Left lung (tissue), 4 donors: ENCODE measurements at regions not wholly inside any gene's neighbourhood (a gene's known extent, or its start where the extent isn't known, plus 50 kb on each side); places are given as distances from the start of the nearest gene placed in this dataset.

ENCODE experiments used
- ATAC-seq: fragments of 200-7000 bp; cut with Tn5 transposase; one replicate; pipeline ENCODE4 v1.9.1; 2020; ENCODE audit warnings: moderate library complexity
- DNase-seq, 4 donors: peaks; one replicate each; pipeline ENCODE4 v3.0.0-alpha.2; 2013 to 2020
- H3K27ac ChIP-seq, 2 donors: fragments of 200-600 bp; sonication (generic) in 1 of 2; one replicate each; pipeline versions ENCODE4 v1.5.0 to v1.8.0; 2020 to 2021
- H3K27me3 ChIP-seq, 2 donors: fragments of 200-600 bp; sonication (generic) in 1 of 2; one replicate each; pipeline versions ENCODE4 v1.5.0 to v1.8.0; 2020 to 2021
- H3K36me3 ChIP-seq, 2 donors: fragments of 200-600 bp; sonication (generic) in 1 of 2; one replicate each; pipeline versions ENCODE4 v1.5.0 to v1.8.0; 2020 to 2021
- H3K4me1 ChIP-seq, 2 donors: fragments of 200-600 bp; one replicate each; pipeline ENCODE4 v1.8.0; 2021
- H3K4me3 ChIP-seq, 2 donors: fragments of 200-600 bp; sonication (generic) in 1 of 2; one replicate each; pipeline versions ENCODE4 v1.5.0 to v1.8.0; 2020 to 2021; ENCODE audit warnings: mild to moderate bottlenecking in 1 of 2
- H3K9me3 ChIP-seq, 2 donors: fragments of 200-600 bp; sonication (generic) in 1 of 2; one replicate each; pipeline versions ENCODE4 v1.5.0 to v1.8.0; 2020 to 2021
- intact Hi-C, 2 donors: fragments of 100-400 bp; cut with DNase I; formaldehyde crosslinking; loops; one replicate each; pipeline versions ENCODE4 v1.11.2 to v1.14.2; 2022
- TF ChIP-seq, protein P1 (sequence below), 2 donors: fragments of 200-600 bp; sonication (generic) in 1 of 2; IDR thresholded peaks; one replicate each; pipeline versions ENCODE4 v1.5.0 to v1.8.0; 2021; ENCODE audit warnings: antibody characterized with exemption in 2 of 2
- donor health status: DM: no; HTN: yes; CAD: no.
- donor health status: DM: no; HTN: no; CAD: no.

DNA sequence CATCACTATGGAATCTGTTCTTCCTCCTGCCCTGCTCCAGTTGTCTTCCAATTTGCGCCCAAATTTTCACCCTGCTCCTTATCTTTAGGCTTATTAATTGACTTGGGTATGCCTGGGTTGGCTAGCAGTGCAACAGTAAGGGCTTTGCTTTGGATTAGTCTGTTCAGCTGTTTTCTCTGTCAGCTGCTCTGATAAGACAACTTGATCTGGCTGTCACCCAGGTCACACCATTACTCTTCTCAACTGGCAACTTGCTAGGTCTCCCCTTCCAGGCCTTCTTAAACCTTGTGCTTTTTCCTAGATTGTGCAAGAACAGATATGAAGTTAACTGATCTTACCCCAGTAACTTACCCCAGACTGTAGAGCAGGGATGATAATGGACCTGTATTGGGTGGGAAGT lies 357.8 kb upstream of the LARGE1 start:
- Histone ChIP-seq H3K4me1 (no peaks in the 10 kb centered on the region), H3K9me3 (peaks cover 0 to 2% of the 10 kb centered on the region in 2 donors), H3K27ac (no peak overlapping the region), H3K36me3 (no peaks in the 10 kb centered on the region), H3K27me3 (no peaks in the 10 kb centered on the region), H3K4me3 (no peak overlapping the region)
- TF ChIP-seq, protein P1, sequence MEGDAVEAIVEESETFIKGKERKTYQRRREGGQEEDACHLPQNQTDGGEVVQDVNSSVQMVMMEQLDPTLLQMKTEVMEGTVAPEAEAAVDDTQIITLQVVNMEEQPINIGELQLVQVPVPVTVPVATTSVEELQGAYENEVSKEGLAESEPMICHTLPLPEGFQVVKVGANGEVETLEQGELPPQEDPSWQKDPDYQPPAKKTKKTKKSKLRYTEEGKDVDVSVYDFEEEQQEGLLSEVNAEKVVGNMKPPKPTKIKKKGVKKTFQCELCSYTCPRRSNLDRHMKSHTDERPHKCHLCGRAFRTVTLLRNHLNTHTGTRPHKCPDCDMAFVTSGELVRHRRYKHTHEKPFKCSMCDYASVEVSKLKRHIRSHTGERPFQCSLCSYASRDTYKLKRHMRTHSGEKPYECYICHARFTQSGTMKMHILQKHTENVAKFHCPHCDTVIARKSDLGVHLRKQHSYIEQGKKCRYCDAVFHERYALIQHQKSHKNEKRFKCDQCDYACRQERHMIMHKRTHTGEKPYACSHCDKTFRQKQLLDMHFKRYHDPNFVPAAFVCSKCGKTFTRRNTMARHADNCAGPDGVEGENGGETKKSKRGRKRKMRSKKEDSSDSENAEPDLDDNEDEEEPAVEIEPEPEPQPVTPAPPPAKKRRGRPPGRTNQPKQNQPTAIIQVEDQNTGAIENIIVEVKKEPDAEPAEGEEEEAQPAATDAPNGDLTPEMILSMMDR (IDR thresholded peaks at IDR 0.05), result no peak
- intact Hi-C loops, result no loop called here
- ATAC-seq (no peak), DNase-seq (no peak)

DNA sequence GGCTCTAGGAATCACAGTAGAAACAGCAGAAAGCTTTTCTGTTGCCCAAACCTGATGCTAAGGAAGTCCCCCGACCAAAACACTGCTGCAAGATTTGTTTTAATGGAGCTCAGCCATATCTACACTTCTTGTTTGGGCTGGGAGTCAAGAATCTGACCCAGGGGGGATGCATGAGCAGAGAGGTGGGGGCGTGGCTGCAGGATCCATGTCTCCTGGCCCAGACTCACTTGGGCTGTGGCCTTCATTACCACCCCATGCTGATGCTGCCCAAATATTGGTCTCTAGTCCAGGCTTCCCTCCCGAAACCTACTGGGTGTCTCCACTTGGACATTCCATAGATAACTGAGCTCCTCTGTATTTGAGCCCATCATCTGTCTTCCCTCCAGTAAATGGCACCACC lies 361.5 kb upstream of the LARGE1 start:
- TF ChIP-seq, protein P1 (IDR thresholded peaks at IDR 0.05), result no peak
- DNase-seq (no peak), ATAC-seq (no peak)
- Histone ChIP-seq H3K27ac (no peak overlapping the region), H3K4me1 (no peaks in the 10 kb centered on the region), H3K36me3 (no peaks in the 10 kb centered on the region), H3K27me3 (no peaks in the 10 kb centered on the region), H3K9me3 (no peaks in the 10 kb centered on the region), H3K4me3 (no peak overlapping the region)
- intact Hi-C loops, result no loop called here

DNA sequence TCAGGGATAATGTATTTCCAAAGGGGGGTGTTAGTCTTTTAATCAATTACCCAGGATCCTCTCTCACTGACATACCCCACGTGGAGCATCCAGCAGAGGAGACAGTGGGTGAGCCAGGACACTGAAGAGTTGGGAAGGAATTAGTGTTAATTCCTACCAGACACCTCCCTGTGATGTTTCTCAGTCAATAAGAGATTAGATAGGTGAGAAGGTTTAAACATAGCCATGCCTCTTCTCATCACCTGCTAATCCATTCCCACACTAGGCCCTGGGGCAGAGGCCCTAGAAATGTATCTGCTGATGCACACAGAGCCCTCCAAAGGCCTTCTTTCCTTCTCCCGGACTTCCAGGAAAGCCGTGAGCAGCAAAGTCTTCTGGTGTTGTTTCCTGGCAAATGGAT lies 363.6 kb upstream of the LARGE1 start:
- ATAC-seq, result no peak
- intact Hi-C loops, result no loop called here
- TF ChIP-seq, protein P1 (IDR thresholded peaks at IDR 0.05), result no peak

DNA sequence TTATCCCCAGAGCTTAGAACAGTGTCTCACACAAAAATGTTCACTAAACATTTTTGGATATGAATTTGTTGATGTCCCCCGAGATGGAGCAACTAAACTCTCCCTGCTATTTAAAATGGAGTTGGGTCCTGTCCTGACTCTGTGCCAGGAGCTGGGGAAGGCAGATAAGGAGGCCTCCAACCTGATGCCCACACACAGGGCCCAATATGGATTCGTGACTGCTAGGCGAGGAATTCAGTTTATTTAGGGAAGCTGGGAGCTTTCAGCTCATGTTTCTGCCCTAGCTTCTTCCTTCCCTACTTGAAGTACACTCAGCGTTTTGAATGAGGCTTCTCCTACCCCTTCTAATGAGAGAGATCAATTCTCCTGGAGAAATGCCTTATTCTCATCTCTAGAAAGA lies 373.0 kb upstream of the LARGE1 start:
- intact Hi-C loops, result no loop called here
- Histone ChIP-seq H3K36me3 (no peaks in the 10 kb centered on the region), H3K27ac (no peak overlapping the region), H3K4me3 (no peak overlapping the region), H3K4me1 (no peaks in the 10 kb centered on the region), H3K27me3 (peaks cover 0 to 4% of the 10 kb centered on the region in 2 donors), H3K9me3 (no peaks in the 10 kb centered on the region)
- TF ChIP-seq, protein P1 (IDR thresholded peaks at IDR 0.05), result no peak
- no peak for ATAC-seq
- no peak for DNase-seq

More for the DNA sequence above, 363.6 kb upstream of the LARGE1 start:
- DNase-seq, result no peak
- Histone ChIP-seq H3K4me1 (no peaks in the 10 kb centered on the region), H3K27me3 (peaks cover 0 to 2% of the 10 kb centered on the region in 2 donors), H3K36me3 (no peaks in the 10 kb centered on the region), H3K4me3 (no peak overlapping the region), H3K9me3 (no peaks in the 10 kb centered on the region), H3K27ac (no peak overlapping the region)

DNA sequence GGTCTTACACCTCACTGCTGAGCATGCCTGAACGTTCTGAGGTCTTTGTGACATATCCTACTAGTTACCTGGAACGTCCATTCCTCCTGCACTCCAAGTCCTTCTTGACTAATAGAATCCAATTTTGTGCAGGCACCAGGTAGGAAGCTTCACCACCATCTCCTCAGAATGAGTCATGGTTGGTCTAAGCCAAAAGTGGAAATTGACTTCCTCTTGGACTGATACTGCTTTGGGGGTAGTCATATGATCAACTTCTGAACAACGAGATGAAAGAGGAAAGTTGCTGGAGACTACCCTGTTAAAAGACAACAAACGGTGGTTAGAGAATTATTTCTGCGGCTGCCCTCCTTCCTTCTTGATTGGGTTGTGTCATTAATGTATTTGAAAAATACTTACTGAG lies 374.2 kb upstream of the LARGE1 start:
- Histone ChIP-seq H3K36me3 (no peaks in the 10 kb centered on the region), H3K4me3 (no peak overlapping the region), H3K9me3 (no peaks in the 10 kb centered on the region), H3K27ac (no peak overlapping the region), H3K4me1 (no peaks in the 10 kb centered on the region), H3K27me3 (no peaks in the 10 kb centered on the region)
- no peak for ATAC-seq
- TF ChIP-seq, protein P1 (IDR thresholded peaks at IDR 0.05), result no peak
- intact Hi-C loops, result no loop called here
- no peak for DNase-seq
